IMR-90 (cell line): ENCODE measurements at regions not wholly inside any gene's neighbourhood (a gene's known extent, or its start where the extent isn't known, plus 50 kb on each side); places are given as distances from the start of the nearest gene placed in this dataset.

Experiments used
- ATAC-seq: fragments of 200-7000 bp; cut with Tn5 transposase; 2 replicates; pipeline ENCODE4 v1.9.1; 2020; ENCODE audit warnings: low read depth, mild to moderate bottlenecking, moderate library complexity
- BruUV-seq: library from RNA; stranded (reverse); fragments of 400-500 nt; replicated peaks from 2 replicates; lab custom pipeline; 2021; lab: Mats Ljungman, UMichigan
- CTCF ChIA-PET: fragments of 300-600 bp; formaldehyde crosslinking; extraction: SDS; loops from one replicate; lab custom pipeline; 2021; ENCODE audit warnings: antibody characterized with exemption; lab: Yijun Ruan, JAX
- POLR2A ChIA-PET: fragments of 300-600 bp; sonication (Branson Sonifier 250); formaldehyde crosslinking; loops from one replicate; lab custom pipeline; 2022; ENCODE audit warnings: antibody characterized with exemption; ENCODE audit not compliant: unreplicated experiment; lab: Charles Lee
- DNase-seq: peaks from one replicate; pipeline ENCODE4 v3.0.0; 2013
- H2AFZ ChIP-seq: replicated peaks from 2 replicates; pipeline ENCODE3; 2013; ENCODE audit warnings: low read length, mild to moderate bottlenecking; ENCODE audit not compliant: poor library complexity
- H2AK5ac ChIP-seq: 2 replicates; pipeline ENCODE4 v1.6.1; 2013; ENCODE audit warnings: low read depth, low read length, inconsistent platforms
- H2AK9ac ChIP-seq: replicated peaks from 2 replicates; pipeline ENCODE3; 2013; ENCODE audit warnings: mild to moderate bottlenecking, low read depth, low read length, moderate library complexity; ENCODE audit not compliant: poor library complexity
- H2BK120ac ChIP-seq: 2 replicates; pipeline ENCODE4 v1.6.1; 2013; ENCODE audit warnings: low read depth, low read length, inconsistent platforms
- H2BK15ac ChIP-seq: 3 replicates; pipeline ENCODE4 v1.6.1; 2013; ENCODE audit warnings: low read depth, low read length, inconsistent platforms
- H2BK20ac ChIP-seq: 2 replicates; pipeline ENCODE4 v1.6.1; 2013; ENCODE audit warnings: low read depth, mild to moderate bottlenecking, inconsistent platforms, low read length, moderate library complexity
- H2BK5ac ChIP-seq: 2 replicates; pipeline ENCODE4 v1.6.1; 2013; ENCODE audit warnings: mild to moderate bottlenecking, low read depth, low read length, inconsistent platforms; ENCODE audit not compliant: poor library complexity, severe bottlenecking
- H3K14ac ChIP-seq: replicated peaks from 2 replicates; pipeline ENCODE4 v1.6.1; 2013; ENCODE audit warnings: low read depth, low read length, inconsistent platforms
- H3K18ac ChIP-seq: 2 replicates; pipeline ENCODE4 v1.6.1; 2013; ENCODE audit warnings: low read depth, low read length, control low read depth
- H3K23ac ChIP-seq: 2 replicates; pipeline ENCODE4 v1.6.1; 2013; ENCODE audit warnings: low read depth, low read length, inconsistent platforms
- H3K27ac ChIP-seq: 2 replicates; pipeline ENCODE4 v1.5.1; 2013; ENCODE audit warnings: mild to moderate bottlenecking, control low read depth, low read length; ENCODE audit not compliant: insufficient read depth
- H3K27me3 ChIP-seq: 2 replicates; pipeline ENCODE4 v1.6.1; 2013; ENCODE audit warnings: low read length; ENCODE audit not compliant: control insufficient read depth, insufficient read depth
- H3K36me3 ChIP-seq: 2 replicates; pipeline ENCODE4 v1.6.1; 2013; ENCODE audit warnings: low read length, mixed read lengths; ENCODE audit not compliant: control insufficient read depth, insufficient read depth
- H3K4ac ChIP-seq: 2 replicates; pipeline ENCODE4 v1.6.1; 2013; ENCODE audit warnings: low read depth, low read length, inconsistent platforms
- H3K4me1 ChIP-seq: 2 replicates; pipeline ENCODE4 v1.6.1; 2013; ENCODE audit warnings: low read length, mixed read lengths; ENCODE audit not compliant: control insufficient read depth, insufficient read depth
- H3K4me2 ChIP-seq: 2 replicates; pipeline ENCODE4 v1.6.1; 2013; ENCODE audit warnings: low read depth, mild to moderate bottlenecking, control low read depth, low read length, moderate library complexity
- H3K4me3 ChIP-seq: 2 replicates; pipeline ENCODE4 v1.5.1; 2013; ENCODE audit warnings: low read depth, mild to moderate bottlenecking, control low read depth, low read length, moderate library complexity; ENCODE audit not compliant: insufficient read depth
- H3K56ac ChIP-seq: 2 replicates; pipeline ENCODE4 v1.6.1; 2013; ENCODE audit warnings: low read length, inconsistent platforms; ENCODE audit not compliant: insufficient read depth; ENCODE audit errors: extremely low read depth
- H3K79me1 ChIP-seq, 2 experiments: 2 replicates each; pipeline ENCODE4 v1.6.1; 2013; ENCODE audit warnings: low read length in 2 of 2, inconsistent platforms in 1 of 2, low read depth in 1 of 2
- H3K9ac ChIP-seq: 2 replicates; pipeline ENCODE4 v1.6.1; 2013; ENCODE audit warnings: low read depth, low read length, control low read depth
- H3K9me1 ChIP-seq: 2 replicates; pipeline ENCODE4 v1.6.1; 2013; ENCODE audit warnings: low read length, inconsistent platforms; ENCODE audit not compliant: insufficient read depth
- H3K9me3 ChIP-seq: 2 replicates; pipeline ENCODE4 v1.6.1; 2013; ENCODE audit warnings: low read length; ENCODE audit not compliant: control insufficient read depth, insufficient read depth
- H4K20me1 ChIP-seq: 2 replicates; pipeline ENCODE4 v1.6.1; 2013; ENCODE audit warnings: low read length, inconsistent platforms; ENCODE audit not compliant: insufficient read depth
- H4K5ac ChIP-seq: 2 replicates; pipeline ENCODE4 v1.6.1; 2013; ENCODE audit warnings: mild to moderate bottlenecking, low read depth, low read length, control low read depth
- H4K8ac ChIP-seq, 2 experiments: 2 replicates each; pipeline ENCODE4 v1.6.1; 2013; ENCODE audit warnings: low read depth in 2 of 2, low read length in 2 of 2, control low read depth in 1 of 2, inconsistent platforms in 1 of 2
- H4K91ac ChIP-seq: 2 replicates; pipeline ENCODE4 v1.6.1; 2013; ENCODE audit warnings: low read depth, low read length, inconsistent platforms; ENCODE audit not compliant: insufficient read depth
- BHLHE40 ChIP-seq: fragments of 150-350 bp; IDR thresholded peaks from 2 replicates; pipeline ENCODE4 v1.6.1; 2016; ENCODE audit warnings: mild to moderate bottlenecking, low read depth, low read length
- CEBPB ChIP-seq: IDR thresholded peaks from 2 replicates; pipeline ENCODE4 v1.6.1; 2012; ENCODE audit warnings: low read depth, low read length, improper control_type of control experiment
- CHD1 ChIP-seq: IDR thresholded peaks from 2 replicates; pipeline ENCODE4 v1.6.1; 2012; ENCODE audit warnings: low read depth, low read length, improper control_type of control experiment
- CTCF ChIP-seq: conservative IDR thresholded peaks from 2 replicates; pipeline ENCODE4 v1.5.1; 2012; ENCODE audit warnings: mild to moderate bottlenecking, low read depth, low read length, improper control_type of control experiment
- ELK1 ChIP-seq: fragments of 150-350 bp; IDR thresholded peaks from 2 replicates; pipeline ENCODE4 v1.6.1; 2016; ENCODE audit warnings: low read depth, mild to moderate bottlenecking, low read length, moderate library complexity, borderline replicate concordance
- FOS ChIP-seq: fragments of 150-350 bp; IDR thresholded peaks from 2 replicates; pipeline ENCODE4 v1.6.1; 2016; ENCODE audit warnings: low read depth, low read length
- MAFK ChIP-seq: IDR thresholded peaks from 2 replicates; pipeline ENCODE4 v1.6.1; 2012; ENCODE audit warnings: low read depth, low read length, improper control_type of control experiment
- MXI1 ChIP-seq: IDR thresholded peaks from 2 replicates; pipeline ENCODE4 v1.6.1; 2012; ENCODE audit warnings: low read depth, mild to moderate bottlenecking, low read length, moderate library complexity, borderline replicate concordance
- NFE2L2 ChIP-seq: fragments of 150-350 bp; IDR thresholded peaks from 2 replicates; pipeline ENCODE4 v1.6.1; 2016; ENCODE audit warnings: low read depth, mild to moderate bottlenecking, low read length
- POLR2A ChIP-seq: IDR thresholded peaks from 2 replicates; pipeline ENCODE4 v1.6.1; 2012; ENCODE audit warnings: mild to moderate bottlenecking, low read depth, low read length
- RAD21 ChIP-seq: IDR thresholded peaks from 2 replicates; pipeline ENCODE4 v1.6.1; 2012; ENCODE audit warnings: low read length, improper control_type of control experiment
- RCOR1 ChIP-seq: IDR thresholded peaks from 2 replicates; pipeline ENCODE4 v1.6.1; 2012; ENCODE audit warnings: mild to moderate bottlenecking, low read length, improper control_type of control experiment; ENCODE audit not compliant: insufficient replicate concordance
- RFX5 ChIP-seq: IDR thresholded peaks from 2 replicates; pipeline ENCODE4 v1.8.0; 2012; ENCODE audit warnings: low read depth, mild to moderate bottlenecking, low read length, moderate library complexity
- SMC3 ChIP-seq: fragments of 150-350 bp; IDR thresholded peaks from 2 replicates; pipeline ENCODE4 v1.6.1; 2016; ENCODE audit warnings: low read depth, mild to moderate bottlenecking, antibody characterized with exemption, low read length, moderate library complexity
- WGBS, 2 experiments: methylation state at CpG; one replicate each; pipeline versions ENCODE4 v1.1.5 to v1.1.7; 2013; ENCODE audit warnings: missing lambda C conversion rate in 2 of 2; ENCODE audit not compliant: insufficient read length in 1 of 2; ENCODE audit errors: extremely low coverage in 2 of 2; 5-methylcytosine and 5-hydroxymethylcytosine counted together
- dilution Hi-C: fragments of 300-500 bp; cut with HindIII; formaldehyde crosslinking; loops from one replicate; pipeline ENCODE4 v1.14.3; 2018; ENCODE audit warnings: low sequenced_read_pairs; ENCODE audit not compliant: unreplicated experiment
- in situ Hi-C: fragments of 300-500 bp; cut with MboI; formaldehyde crosslinking; loops from 3 replicates; pipeline ENCODE4 v1.14.3; 2019; ENCODE audit warnings: low sequenced_read_pairs, inconsistent platforms, mixed read lengths
- intact Hi-C: fragments of 100-400 bp; cut with micrococcal nuclease; formaldehyde crosslinking; loops from 2 replicates; pipeline ENCODE4 v1.10.0; 2022
- TF ChIP-seq, protein P1 (sequence below): fragments of 150-350 bp; IDR thresholded peaks from 2 replicates; pipeline ENCODE4 v1.6.1; 2017; ENCODE audit warnings: mild to moderate bottlenecking, antibody characterized with exemption, low read length, low read depth

DNA sequence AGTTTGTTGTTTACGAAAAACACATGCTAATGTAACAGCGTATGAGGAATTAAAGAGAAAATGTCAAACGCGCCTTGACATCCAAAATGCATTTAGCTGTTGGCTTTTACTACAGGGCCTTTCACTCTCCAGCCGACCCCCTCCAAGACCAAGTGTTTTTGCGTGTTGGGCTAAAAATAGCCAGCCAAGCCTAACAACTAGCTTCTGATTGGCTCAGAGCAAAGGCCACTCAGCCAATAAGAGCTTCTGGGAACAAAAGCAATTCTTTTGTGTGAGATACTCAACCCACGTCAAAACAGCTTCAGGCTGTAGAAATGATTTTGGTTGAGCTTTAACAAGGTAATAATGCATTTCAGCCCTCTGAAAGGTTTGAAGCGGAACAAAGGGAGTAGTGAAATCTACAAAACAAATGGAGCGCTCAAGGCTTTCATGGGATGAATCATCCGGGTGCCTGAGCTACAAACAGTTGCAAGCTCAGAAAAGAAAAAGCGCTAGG lies 198.7 kb upstream of the DCN start:
- Histone ChIP-seq H3K14ac (peak overlapping the region; percentile 34), H3K79me1 (no peaks in the 10 kb centered on the region), H3K9ac (peak overlapping the region; percentile 64), H3K27me3 (peaks cover 5% of the 10 kb centered on the region), H2AFZ (peak overlapping the region; percentile 65), H2AK9ac (no peak overlapping the region), H3K27ac (peak overlapping the region; percentile 71; the same call in 1 of the 2 replicates), H2BK5ac (peak overlapping the region; percentile 87), H2AK5ac (no peak overlapping the region), H3K4ac (peak overlapping the region; percentile 19; the same call in 1 of the 2 replicates), H3K9me3 (no peaks in the 10 kb centered on the region), H3K56ac (peak overlapping the region; percentile 64), H4K91ac (peak overlapping the region; percentile 23; the same call in 1 of the 2 replicates), H3K4me3 (peak overlapping the region; percentile 77), H2BK120ac (peak overlapping the region; percentile 89), H2BK20ac (peak overlapping the region; percentile 80), H4K20me1 (no peaks in the 10 kb centered on the region), H3K36me3 (no peaks in the 10 kb centered on the region), H3K23ac (peak overlapping the region; percentile 46; the same call in 1 of the 2 replicates), H4K8ac (peak overlapping the region in 1 of 2 experiments; percentile 69; a peak in 2 of 4 replicates), H2BK15ac (no peak overlapping the region; the same call in 2 of the 3 replicates), H3K4me2 (peak overlapping the region; percentile 94), H3K4me1 (peaks cover 6% of the 10 kb centered on the region), H3K18ac (peak overlapping the region; percentile 97), H3K9me1 (no peaks in the 10 kb centered on the region), H4K5ac (peak overlapping the region; percentile 96)
- dilution Hi-C loops, result no loop called here
- peak; percentile 81 for ATAC-seq
- in situ Hi-C loops, result loop anchor here (10.0 kb wide), 2 partner anchors 763 to 1263 kb away; partner anchors contain the start of gene BTG1
- DNase-seq, result peak; percentile 86
- ChIA-PET POLR2A (interaction anchor here (0.6 to 1.2 kb wide), 2 partner anchors 319 to 764 kb away, joined by 3 to 6 read pairs; partner anchors contain the start of gene BTG1), CTCF (interaction anchor here (0.7 to 2.1 kb wide), 15 partner anchors 8 to 1279 kb away, joined by 3 to 15 read pairs (median 5); partner anchors contain the start of gene BTG1)
- 0% methylated on average over 2 of the region's 11 CpGs; no CpG with 5 or more reads in 1 of the 2 experiments for WGBS, 2 experiments
- no TSS peak for BruUV-seq
- no peak for TF ChIP-seq POLR2A
- no peak for TF ChIP-seq NFE2L2
- TF ChIP-seq, protein P1, sequence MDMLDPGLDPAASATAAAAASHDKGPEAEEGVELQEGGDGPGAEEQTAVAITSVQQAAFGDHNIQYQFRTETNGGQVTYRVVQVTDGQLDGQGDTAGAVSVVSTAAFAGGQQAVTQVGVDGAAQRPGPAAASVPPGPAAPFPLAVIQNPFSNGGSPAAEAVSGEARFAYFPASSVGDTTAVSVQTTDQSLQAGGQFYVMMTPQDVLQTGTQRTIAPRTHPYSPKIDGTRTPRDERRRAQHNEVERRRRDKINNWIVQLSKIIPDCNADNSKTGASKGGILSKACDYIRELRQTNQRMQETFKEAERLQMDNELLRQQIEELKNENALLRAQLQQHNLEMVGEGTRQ, result no peak
- no peak for TF ChIP-seq CHD1
- TF ChIP-seq RCOR1, result no peak
- TF ChIP-seq BHLHE40, result no peak
- no peak for TF ChIP-seq RAD21
- no peak; the same call in 1 of the 2 replicates for TF ChIP-seq FOS
- TF ChIP-seq MXI1, result no peak
- TF ChIP-seq MAFK, result 0 out of 2 replicates have a peak, but pooled peaks have one; percentile 10
- TF ChIP-seq RFX5, result peak; percentile 86
- TF ChIP-seq CEBPB, result no peak
- no peak for TF ChIP-seq SMC3
- TF ChIP-seq ELK1, result no peak
- TF ChIP-seq CTCF, result no peak
- intact Hi-C loops, result loop anchor here (1.0 to 10.0 kb wide), 4 partner anchors 393 to 1189 kb away; no protein-coding TSS in a partner anchor
